Stimulated activated naive B cell treated with anti-CD40 and anti-IgM and Interleukin-4, amounts not matched to agents 10 μg/mL and 1 μg/mL and 100 μg/mL, for 72 hours (primary cell): ENCODE measurements at regions not wholly inside any gene's neighbourhood (a gene's known extent, or its start where the extent isn't known, plus 50 kb on each side); places are given as distances from the start of the nearest gene placed in this dataset.

Experiments
- ATAC-seq, 2 donors: fragments of 150-1000 bp; cut with Tn5 transposase; replicated peaks; 2 replicates each; pipeline ENCODE4 v1.10.0; 2021; ENCODE audit warnings: moderate library complexity in 1 of 2
- DNase-seq: peaks from one replicate; pipeline ENCODE4 v3.0.0; 2021
- H3K27ac Mint-ChIP-seq: one replicate; pipeline ENCODE4 v1.8.0; 2022; ENCODE audit warnings: mild to moderate bottlenecking, mixed read lengths
- H3K27me3 Mint-ChIP-seq, 2 donors: one replicate each; pipeline ENCODE4 v1.8.0; 2022; ENCODE audit warnings: mixed read lengths in 2 of 2
- H3K36me3 Mint-ChIP-seq, 2 donors: one replicate each; pipeline ENCODE4 v1.8.0; 2022; ENCODE audit warnings: mixed read lengths in 2 of 2, mild to moderate bottlenecking in 1 of 2
- H3K4me1 Mint-ChIP-seq, 2 donors: one replicate each; pipeline ENCODE4 v1.8.0; 2022; ENCODE audit warnings: mixed read lengths in 2 of 2, mild to moderate bottlenecking in 1 of 2
- H3K4me3 Mint-ChIP-seq, 2 donors: one replicate each; pipeline ENCODE4 v1.8.0; 2022; ENCODE audit warnings: mild to moderate bottlenecking in 2 of 2, mixed read lengths in 2 of 2, moderate library complexity in 1 of 2
- H3K9me3 Mint-ChIP-seq, 2 donors: one replicate each; pipeline ENCODE4 v1.8.0; 2022; ENCODE audit warnings: mixed read lengths in 2 of 2, mild to moderate bottlenecking in 1 of 2

DNA sequence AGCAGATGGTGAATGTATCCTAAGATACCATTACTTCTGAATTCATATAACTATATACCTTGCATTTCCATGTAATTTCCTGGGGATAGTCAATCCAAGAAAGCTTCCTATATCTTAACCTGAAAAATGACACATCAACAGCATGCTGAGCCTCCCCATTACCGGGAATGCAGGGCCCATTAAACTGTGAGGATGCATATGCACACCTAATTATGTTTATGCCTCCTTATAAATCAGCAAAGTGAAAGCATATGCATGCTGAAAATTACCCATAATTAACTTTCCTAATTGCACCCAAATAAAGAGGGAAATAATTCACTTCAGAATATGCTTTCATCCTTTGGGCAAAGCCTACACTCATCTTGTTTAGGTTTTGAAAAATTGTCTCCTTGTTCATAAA, 663.0 kb downstream of the KCNA4 start:
- ATAC-seq = no peak
- no peaks in the 10 kb centered on the region for H3K27me3 Mint-ChIP-seq
- H3K36me3 Mint-ChIP-seq = no peaks in the 10 kb centered on the region
- peaks cover 0 to 5% of the 10 kb centered on the region in 2 donors for H3K9me3 Mint-ChIP-seq
- no peak overlapping the region for H3K4me3 Mint-ChIP-seq
- DNase-seq = no peak
- H3K4me1 Mint-ChIP-seq = no peaks in the 10 kb centered on the region
- H3K27ac Mint-ChIP-seq = no peak overlapping the region

DNA sequence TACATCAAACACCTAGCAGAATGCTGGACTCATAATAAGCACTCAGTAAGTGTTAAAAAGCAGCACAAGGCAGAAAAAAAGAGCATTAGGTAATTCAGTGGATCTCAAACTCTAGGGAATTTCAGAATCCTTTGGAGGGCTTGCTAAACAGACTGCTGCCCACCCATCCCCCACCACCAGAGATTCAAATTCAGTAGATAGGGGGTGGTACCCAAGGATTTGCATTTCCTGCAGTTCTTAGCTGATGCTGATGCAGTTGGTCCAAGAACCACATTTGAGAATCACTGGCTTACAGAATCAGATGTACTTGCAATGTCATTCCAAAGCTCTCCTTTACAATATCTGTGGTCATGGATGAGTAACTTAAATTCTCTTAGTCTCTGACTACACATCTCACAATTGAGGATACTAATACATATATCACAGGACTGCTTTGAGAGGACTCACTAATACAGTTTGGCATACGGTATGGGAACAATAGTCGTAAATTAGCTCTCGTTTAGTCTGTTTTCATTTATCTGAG, 664.5 kb downstream of the KCNA4 start:
- DNase-seq (no peak), ATAC-seq (no peak)
- Mint-ChIP-seq H3K27me3 (no peaks in the 10 kb centered on the region), H3K27ac (no peak overlapping the region), H3K9me3 (peaks cover 0 to 5% of the 10 kb centered on the region in 2 donors), H3K4me1 (no peaks in the 10 kb centered on the region), H3K36me3 (no peaks in the 10 kb centered on the region), H3K4me3 (no peak overlapping the region)

DNA sequence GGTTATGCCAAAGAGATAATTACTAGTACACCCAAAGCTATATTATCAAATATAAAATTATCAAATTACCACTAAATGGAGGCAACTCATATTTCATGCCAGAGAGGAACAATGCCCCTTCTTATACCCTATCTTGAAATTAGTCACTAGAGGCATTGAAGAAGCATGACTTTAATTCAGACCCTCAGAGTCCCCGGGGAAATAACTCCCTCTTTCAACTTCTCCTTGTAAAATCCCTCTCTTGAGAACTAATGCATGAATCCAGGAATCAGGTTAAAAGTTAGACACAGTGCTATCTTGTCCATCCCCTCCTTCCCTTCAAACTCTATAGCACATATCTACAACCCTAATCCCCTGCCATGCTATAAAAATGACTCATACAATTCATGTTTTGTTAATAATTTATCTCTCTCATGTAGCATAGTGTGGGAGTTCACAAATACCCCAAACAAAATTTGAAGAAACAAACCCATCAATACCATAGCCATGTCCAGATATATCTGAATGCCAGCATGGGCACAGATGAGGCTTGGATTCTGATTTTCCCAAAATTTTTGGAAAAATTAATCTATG, 665.4 kb downstream of the KCNA4 start:
- Mint-ChIP-seq H3K36me3 (no peaks in the 10 kb centered on the region), H3K27ac (no peak overlapping the region), H3K4me3 (no peak overlapping the region), H3K9me3 (peaks cover 0 to 4% of the 10 kb centered on the region in 2 donors), H3K27me3 (no peaks in the 10 kb centered on the region), H3K4me1 (no peaks in the 10 kb centered on the region)
- ATAC-seq (no peak), DNase-seq (no peak)

DNA sequence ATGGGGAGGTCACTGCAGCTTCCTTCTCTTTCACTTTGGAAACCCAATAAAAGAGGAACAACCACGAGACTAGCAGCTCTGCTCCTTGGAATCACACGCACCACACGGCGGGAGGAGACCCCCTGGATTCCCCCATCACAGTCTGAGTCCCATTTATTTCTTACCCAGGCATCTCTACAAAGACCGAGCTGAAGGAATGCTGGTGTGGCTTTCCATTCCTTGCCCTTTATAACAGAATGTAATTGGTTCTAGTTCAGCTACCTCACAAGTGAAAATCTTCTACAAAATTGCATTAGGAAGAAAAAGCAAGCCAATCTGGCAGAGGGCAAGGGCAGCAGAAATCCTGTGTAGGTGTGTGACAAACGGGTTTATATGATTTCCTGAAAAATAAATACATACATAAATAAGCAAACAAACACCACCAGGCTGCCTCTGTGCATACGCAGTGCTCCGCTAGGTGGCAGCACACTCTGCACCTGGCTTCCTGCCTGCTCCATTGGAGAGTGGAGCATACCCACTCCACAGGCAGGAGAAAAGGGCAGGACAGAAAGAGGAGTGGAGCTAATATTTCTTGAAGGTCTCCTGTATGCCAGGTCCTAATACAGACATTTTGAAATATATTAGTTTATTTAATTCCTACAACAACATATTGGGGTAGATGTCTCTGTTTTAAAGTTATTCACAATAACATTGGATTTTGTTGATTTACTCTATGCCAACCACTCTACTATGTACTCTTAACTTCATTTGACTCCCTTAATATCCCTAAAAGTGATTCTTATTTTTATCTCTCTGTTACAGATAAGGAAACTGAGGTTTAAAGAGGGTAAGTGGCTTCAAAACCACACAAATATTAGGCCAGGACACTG, 673.1 kb downstream of the KCNA4 start:
- H3K9me3 Mint-ChIP-seq = no peaks in the 10 kb centered on the region
- peak; percentile 8 for DNase-seq
- ATAC-seq = peak; percentile 60 to 63
- H3K36me3 Mint-ChIP-seq = no peaks in the 10 kb centered on the region
- H3K4me1 Mint-ChIP-seq = no peaks in the 10 kb centered on the region
- no peak overlapping the region for H3K4me3 Mint-ChIP-seq
- H3K27ac Mint-ChIP-seq = no peak overlapping the region
- no peaks in the 10 kb centered on the region for H3K27me3 Mint-ChIP-seq

DNA sequence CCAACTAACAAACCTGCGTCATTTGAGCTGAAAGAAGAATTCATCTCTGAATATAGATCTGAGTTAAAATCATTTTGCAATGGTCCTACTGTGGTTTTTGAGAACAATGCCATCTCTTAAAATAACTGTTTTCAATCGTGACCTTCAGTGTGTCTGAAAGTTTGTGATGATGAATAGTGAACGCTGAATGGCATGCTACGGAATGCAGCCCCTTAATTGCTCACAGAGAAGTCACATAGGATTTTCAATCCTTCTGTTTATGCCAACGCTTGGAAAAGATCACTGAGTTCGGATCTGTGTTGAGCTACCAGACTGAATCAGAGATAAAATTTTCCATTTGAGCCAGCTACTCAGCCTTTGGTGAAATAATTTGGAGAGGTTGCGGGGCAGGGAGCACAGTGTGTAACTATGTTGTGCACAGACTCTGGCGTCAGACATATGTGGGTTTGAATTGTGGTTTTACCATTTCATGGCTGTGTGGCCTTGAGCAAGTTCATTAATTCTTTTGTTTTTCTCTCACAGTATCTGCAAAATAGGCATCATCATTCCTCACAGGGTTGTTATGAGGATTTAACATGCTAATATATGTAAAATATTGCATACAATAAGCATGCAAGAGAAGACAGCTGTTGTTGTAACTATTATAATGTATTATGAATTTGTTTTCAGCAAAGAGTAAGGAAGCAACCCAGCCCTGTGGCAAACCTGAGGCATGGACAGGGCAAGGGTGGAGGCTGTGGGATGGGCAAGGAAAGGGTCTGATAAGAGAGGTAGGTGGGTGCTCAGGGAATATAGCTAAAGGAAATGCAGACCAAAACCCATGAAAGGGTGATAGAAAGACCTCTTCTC, 679.9 kb downstream of the KCNA4 start:
- H3K4me1 Mint-ChIP-seq = no peaks in the 10 kb centered on the region
- no peaks in the 10 kb centered on the region for H3K9me3 Mint-ChIP-seq
- no peaks in the 10 kb centered on the region for H3K27me3 Mint-ChIP-seq
- no peak for DNase-seq
- H3K4me3 Mint-ChIP-seq = no peak overlapping the region
- no peaks in the 10 kb centered on the region for H3K36me3 Mint-ChIP-seq
- no peak overlapping the region for H3K27ac Mint-ChIP-seq
- ATAC-seq = no peak

DNA sequence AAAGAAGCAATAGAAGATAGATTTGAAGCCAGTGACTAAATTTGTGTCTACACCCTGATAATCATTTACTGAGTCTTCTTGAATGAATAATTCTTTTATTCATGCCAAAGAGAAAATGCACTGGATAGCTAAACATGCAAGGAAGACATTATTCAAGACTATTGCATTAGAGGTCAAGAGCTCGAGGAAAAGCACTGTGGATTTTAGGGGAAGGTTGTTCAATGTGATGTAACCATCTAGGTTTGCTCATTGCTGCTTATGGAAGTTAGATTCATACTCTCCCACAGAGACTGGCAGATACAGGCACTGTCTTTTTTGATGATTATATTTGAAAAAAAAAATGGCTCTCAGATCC, 682.1 kb downstream of the KCNA4 start:
- H3K27ac Mint-ChIP-seq = no peak overlapping the region
- no peak for ATAC-seq

DNA sequence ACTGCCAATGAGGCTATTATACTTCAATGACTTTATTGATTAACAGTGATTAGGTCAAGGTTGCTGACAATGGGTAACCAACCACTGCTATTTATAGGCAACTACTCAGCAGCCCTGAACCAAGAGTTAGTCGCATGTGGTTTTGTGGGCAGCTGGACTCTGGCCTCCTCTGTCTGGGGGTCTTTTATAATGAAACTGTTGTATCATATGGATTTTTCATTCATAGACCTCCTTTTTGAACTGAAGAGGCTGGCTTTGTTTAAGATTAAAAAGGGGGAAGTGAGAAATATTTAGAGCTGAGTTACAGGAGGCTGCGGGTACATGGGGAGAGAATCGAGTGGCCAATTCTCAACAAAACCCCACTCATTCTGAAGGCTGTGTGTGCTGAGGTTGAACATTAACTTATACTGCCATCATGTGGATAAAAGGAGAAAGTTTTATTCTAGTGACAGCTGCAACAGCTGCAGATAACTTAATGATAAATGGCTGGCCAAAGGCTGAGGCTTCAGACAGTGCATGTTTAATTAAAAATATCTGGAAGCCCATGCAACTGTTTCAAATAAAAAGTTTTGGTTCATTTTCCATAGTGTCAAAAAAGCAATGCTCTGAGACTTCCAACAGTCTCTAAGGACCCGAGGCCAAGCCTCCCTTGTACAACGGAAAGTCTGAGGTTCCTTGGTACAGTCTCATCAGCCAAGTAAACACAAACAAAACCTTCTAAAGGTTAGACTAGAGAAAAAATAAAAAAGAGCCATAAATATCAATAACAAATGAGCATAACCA, 682.6 kb downstream of the KCNA4 start:
- ATAC-seq = peak; percentile 65 to 74
- Mint-ChIP-seq H3K9me3 (no peaks in the 10 kb centered on the region), H3K4me3 (no peak overlapping the region), H3K4me1 (no peaks in the 10 kb centered on the region), H3K27me3 (no peaks in the 10 kb centered on the region), H3K27ac (no peak overlapping the region), H3K36me3 (no peaks in the 10 kb centered on the region)
- DNase-seq = no peak

More for the DNA sequence above, 682.1 kb downstream of the KCNA4 start:
- Mint-ChIP-seq H3K27me3 (no peaks in the 10 kb centered on the region), H3K4me1 (no peaks in the 10 kb centered on the region), H3K9me3 (no peaks in the 10 kb centered on the region), H3K4me3 (no peak overlapping the region), H3K36me3 (no peaks in the 10 kb centered on the region)
- no peak for DNase-seq

DNA sequence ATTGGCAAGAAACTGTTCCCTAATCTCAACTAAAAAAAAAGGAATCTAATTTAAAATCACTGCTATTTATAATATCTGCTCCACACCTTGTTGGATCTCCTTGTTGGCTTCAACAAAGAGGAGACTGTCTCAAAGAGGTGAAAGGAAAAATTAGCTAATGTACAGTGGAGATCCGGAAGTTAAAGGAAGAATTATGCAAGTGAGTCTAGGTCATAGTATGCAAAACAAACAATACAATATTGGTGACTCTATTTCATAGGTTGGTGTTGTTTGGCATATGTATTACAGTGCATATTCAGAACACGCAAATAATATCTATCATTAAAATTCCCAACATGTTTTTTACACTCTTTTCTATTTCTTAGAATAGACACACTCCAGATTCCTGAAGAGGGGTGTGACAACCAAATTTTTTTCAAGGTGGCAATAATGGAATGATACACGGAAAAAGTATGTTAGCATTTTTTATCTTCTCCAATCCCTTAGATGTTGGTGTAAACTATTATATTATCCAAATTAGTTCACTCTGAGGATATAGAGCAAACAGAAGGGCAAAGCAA, 685.3 kb downstream of the KCNA4 start:
- ATAC-seq (no peak), DNase-seq (no peak)
- Mint-ChIP-seq H3K27ac (no peak overlapping the region), H3K9me3 (no peaks in the 10 kb centered on the region), H3K4me1 (no peaks in the 10 kb centered on the region), H3K36me3 (no peaks in the 10 kb centered on the region), H3K27me3 (no peaks in the 10 kb centered on the region), H3K4me3 (no peak overlapping the region)

DNA sequence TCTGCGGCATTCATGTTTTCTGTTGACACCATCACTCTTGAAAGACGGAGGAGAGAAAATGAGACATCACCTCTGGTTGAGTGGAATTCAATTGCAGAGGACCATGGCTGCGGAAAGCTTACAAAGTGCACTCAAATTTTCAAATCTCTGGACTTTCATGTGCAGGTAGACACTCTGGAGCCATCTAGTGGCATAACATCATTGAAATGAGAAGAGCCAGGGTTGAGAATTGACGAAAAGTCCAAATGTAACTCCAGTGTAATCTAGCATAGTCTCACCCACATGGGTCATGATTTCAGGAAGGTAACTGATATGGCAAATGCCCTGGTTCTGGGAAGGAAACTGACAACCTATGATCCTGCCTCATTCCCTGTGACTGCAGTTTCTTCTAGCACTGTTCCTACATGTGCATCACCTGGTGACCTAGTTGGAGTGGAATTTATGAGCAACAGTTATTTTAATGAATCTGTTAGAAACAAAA, 687.8 kb downstream of the KCNA4 start:
- ATAC-seq = no peak
- peaks cover 0 to 1% of the 10 kb centered on the region in 2 donors for H3K9me3 Mint-ChIP-seq
- no peak overlapping the region for H3K4me3 Mint-ChIP-seq
- no peak overlapping the region for H3K27ac Mint-ChIP-seq
- H3K4me1 Mint-ChIP-seq = no peaks in the 10 kb centered on the region
- H3K27me3 Mint-ChIP-seq = no peaks in the 10 kb centered on the region
- DNase-seq = no peak
- no peaks in the 10 kb centered on the region for H3K36me3 Mint-ChIP-seq

DNA sequence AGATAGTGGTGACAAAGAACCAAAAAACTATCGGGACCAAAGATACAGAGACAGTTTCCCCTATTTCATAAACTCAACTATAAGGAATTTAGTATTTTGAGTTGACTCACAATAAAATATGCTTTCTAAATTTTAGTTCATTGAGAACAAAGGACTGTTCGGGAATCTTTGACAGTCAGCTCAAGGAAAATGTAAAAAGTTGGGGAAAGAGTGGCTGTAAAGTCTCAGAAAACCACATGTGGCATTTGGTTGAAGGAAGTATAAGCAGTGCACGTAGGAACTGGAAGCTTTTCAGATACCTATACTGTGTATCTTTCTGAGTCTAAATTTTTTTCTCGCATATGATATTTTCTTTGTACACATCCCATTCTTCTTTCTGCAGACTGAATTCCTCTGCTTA, 688.9 kb downstream of the KCNA4 start:
- H3K4me1 Mint-ChIP-seq = no peaks in the 10 kb centered on the region
- no peak overlapping the region for H3K27ac Mint-ChIP-seq
- H3K36me3 Mint-ChIP-seq = no peaks in the 10 kb centered on the region
- DNase-seq = no peak
- no peaks in the 10 kb centered on the region for H3K27me3 Mint-ChIP-seq
- H3K9me3 Mint-ChIP-seq = peaks cover 0 to 1% of the 10 kb centered on the region in 2 donors
- no peak overlapping the region for H3K4me3 Mint-ChIP-seq
- no peak for ATAC-seq

DNA sequence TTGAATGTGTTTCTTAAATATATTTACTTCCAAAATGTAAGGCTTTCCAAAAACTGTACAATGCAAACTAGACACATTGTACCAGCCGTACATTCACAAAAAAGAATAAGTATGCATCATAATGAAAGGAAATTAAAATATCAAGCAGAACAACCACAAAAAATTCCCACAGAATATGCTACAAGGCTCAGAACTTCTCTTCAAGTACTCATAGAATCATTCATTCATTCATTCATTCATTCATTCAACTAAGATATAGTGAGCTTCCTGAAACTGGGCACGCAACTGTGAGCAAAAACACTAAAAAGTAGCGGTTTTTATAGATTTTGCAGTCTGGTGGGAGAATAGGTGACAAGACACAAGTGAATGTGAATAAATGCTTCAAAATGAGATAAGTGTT, 690.1 kb downstream of the KCNA4 start:
- Mint-ChIP-seq H3K4me3 (no peak overlapping the region), H3K36me3 (no peaks in the 10 kb centered on the region), H3K9me3 (peaks cover 0 to 1% of the 10 kb centered on the region in 2 donors), H3K27me3 (no peaks in the 10 kb centered on the region), H3K4me1 (no peaks in the 10 kb centered on the region), H3K27ac (no peak overlapping the region)
- ATAC-seq = no peak
- DNase-seq = no peak

DNA sequence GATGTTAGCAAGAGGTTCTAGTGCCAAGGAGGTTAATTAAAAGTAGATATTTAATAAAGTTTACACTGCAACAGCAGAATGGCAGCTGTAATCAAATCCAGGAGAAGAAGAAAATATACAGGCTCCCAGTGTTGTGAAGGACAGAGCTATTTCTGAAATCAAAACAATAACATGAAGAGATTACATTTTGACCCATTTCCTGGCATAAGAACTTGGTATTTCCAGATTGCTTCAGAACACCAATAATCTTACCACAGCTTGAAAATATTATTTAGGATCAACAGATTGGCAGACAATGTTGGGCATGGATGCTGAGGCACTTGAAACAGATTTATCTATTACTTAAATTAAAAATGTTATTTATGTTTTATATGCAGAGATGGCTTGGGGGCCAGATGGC, 692.5 kb downstream of the KCNA4 start:
- Mint-ChIP-seq H3K27ac (no peak overlapping the region), H3K4me3 (no peak overlapping the region), H3K9me3 (peaks cover 1 to 3% of the 10 kb centered on the region in 2 donors), H3K36me3 (no peaks in the 10 kb centered on the region), H3K27me3 (no peaks in the 10 kb centered on the region), H3K4me1 (no peaks in the 10 kb centered on the region)
- DNase-seq = no peak
- ATAC-seq = no peak

DNA sequence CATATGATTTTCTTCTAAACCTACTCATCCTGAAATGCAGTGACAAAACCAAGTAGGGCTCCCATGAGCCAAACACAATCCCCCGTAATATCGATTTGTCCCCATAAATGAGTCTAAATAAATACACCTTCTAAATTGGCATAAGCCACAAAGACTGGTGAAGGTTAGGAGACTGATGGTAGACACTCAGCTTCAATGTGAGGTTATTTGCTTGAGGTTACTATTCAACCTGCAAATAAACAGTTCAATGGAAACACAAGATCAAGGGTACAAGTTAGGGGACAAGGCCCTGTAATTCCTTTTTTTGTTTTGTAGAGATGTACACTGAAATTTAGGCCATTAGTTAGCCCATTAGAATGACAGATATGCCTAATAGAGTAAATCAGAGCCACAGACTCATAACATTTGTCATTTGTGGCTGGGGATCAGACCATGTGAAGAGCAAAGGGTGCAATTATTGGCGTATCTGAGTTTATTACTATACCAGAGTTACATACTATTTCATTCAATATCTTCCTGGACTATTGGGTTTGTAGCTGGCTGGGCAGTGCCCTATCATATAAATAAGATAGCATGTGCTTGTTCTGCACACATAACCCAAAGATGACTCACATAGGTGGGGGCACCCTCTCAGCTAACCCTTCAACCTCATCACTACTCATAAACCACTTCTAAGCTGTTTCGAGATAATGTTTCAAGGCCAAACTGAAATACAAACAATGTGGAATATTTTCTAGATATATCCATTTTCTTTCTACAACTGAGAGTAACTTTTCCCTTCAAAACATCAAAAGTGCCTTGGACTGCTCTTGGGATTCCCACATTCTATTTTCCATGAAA, 695.3 kb downstream of the KCNA4 start:
- Mint-ChIP-seq H3K4me1 (no peaks in the 10 kb centered on the region), H3K4me3 (no peak overlapping the region), H3K27me3 (no peaks in the 10 kb centered on the region), H3K27ac (no peak overlapping the region), H3K36me3 (no peaks in the 10 kb centered on the region), H3K9me3 (peaks cover 1 to 3% of the 10 kb centered on the region in 2 donors)
- no peak for ATAC-seq
- DNase-seq = no peak
